HFF-Myc (cell line): ENCODE measurements at regions not wholly inside any gene's neighbourhood (a gene's known extent, or its start where the extent isn't known, plus 50 kb on each side); places are given as distances from the start of the nearest gene placed in this dataset.

Source experiments
- DNase-seq: peaks from one replicate; pipeline ENCODE4 v3.0.0-alpha.2; 2011; ENCODE audit warnings: low read depth; ENCODE audit errors: extremely low read depth
- H3K4me3 ChIP-seq: replicated peaks from 2 replicates; pipeline ENCODE4 v1.5.1; 2011; ENCODE audit warnings: low read depth, mild to moderate bottlenecking, control low read depth, low read length
- TF ChIP-seq, protein P1 (sequence below): IDR thresholded peaks from 2 replicates; pipeline ENCODE4 v1.5.1; 2012; ENCODE audit warnings: mild to moderate bottlenecking, low read depth, low read length, control low read depth; ENCODE audit errors: missing control alignments

DNA sequence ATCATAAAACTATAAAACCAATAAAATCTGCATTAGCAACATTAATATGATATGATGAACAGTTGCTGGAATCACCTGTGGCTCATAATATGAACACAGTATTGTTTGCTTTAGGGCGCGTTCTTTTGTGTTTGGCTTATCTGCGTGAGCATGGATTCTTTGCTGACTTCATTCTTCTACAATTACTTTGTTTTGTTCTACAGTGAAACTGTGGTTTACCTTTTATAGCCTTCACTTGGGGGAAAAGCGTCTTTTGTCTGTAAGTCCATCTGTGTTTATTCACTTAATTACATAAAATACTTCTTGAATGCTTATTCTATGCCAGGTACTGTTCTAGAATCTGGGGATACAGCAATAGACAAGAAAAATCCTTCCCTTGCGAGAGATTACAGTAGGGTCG is 74.0 kb upstream of the SEC11C start:
- TF ChIP-seq, protein P1, sequence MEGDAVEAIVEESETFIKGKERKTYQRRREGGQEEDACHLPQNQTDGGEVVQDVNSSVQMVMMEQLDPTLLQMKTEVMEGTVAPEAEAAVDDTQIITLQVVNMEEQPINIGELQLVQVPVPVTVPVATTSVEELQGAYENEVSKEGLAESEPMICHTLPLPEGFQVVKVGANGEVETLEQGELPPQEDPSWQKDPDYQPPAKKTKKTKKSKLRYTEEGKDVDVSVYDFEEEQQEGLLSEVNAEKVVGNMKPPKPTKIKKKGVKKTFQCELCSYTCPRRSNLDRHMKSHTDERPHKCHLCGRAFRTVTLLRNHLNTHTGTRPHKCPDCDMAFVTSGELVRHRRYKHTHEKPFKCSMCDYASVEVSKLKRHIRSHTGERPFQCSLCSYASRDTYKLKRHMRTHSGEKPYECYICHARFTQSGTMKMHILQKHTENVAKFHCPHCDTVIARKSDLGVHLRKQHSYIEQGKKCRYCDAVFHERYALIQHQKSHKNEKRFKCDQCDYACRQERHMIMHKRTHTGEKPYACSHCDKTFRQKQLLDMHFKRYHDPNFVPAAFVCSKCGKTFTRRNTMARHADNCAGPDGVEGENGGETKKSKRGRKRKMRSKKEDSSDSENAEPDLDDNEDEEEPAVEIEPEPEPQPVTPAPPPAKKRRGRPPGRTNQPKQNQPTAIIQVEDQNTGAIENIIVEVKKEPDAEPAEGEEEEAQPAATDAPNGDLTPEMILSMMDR, result no peak
- H3K4me3 ChIP-seq, result no peak overlapping the region
- no peak for DNase-seq

DNA sequence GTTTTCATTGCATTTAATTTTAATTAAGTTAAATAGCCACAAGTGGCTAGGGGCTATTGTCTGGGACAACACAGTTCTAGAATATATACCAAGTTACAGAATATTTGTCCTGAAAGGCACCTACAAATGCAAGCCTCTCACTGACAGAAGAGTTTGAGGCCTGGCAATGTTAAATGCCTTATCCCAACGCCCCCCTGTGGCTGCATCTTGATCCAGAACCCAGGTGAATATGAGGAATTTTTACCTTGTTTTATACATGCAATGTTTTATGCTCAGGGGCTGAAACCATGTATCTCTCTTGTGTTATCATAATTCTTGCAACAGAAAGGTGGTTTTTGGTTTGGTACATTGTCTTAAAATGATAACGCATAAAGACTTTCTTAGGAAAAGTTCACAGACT is 71.8 kb upstream of the SEC11C start:
- H3K4me3 ChIP-seq, result no peak overlapping the region
- no peak for DNase-seq
- TF ChIP-seq, protein P1, result peak; percentile 55

DNA sequence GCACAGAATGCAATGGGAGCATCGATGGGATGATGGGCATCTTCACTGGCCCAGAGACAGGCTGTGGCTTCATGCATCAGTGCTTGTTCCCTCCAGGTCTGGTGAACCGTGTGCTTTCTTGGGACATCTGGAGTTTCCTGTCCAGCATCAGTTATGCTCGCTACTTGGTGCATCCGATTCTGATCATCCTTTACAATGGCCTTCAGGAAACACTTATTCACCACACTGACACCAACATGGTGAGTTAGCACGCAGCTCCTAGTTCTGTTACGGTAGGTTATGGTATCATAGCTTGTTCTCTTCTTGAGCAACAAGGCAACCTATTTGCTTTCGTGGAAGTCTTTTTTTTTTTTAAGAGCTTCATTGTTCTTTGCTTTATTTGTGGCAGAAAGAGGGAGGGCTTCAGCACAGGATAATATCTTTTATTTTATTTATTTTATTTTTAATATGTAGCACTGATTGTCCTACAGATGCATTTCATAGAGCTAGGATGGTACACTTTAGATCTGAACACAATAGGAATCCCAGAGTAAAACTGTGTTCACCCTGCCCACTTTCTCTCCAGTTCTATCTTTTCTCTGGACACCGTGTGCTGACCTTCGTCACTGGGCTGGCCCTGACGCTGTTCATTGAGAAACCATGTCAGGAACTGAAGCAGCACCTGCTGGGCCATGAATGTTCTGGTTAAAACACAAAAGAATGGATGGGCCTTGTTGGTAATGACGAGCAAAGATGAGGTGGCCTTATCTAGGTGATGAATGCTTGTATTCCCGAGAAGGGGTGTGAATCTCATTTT is 71.2 kb upstream of the SEC11C start:
- no peak overlapping the region for H3K4me3 ChIP-seq
- TF ChIP-seq, protein P1, result no peak
- no peak for DNase-seq

DNA sequence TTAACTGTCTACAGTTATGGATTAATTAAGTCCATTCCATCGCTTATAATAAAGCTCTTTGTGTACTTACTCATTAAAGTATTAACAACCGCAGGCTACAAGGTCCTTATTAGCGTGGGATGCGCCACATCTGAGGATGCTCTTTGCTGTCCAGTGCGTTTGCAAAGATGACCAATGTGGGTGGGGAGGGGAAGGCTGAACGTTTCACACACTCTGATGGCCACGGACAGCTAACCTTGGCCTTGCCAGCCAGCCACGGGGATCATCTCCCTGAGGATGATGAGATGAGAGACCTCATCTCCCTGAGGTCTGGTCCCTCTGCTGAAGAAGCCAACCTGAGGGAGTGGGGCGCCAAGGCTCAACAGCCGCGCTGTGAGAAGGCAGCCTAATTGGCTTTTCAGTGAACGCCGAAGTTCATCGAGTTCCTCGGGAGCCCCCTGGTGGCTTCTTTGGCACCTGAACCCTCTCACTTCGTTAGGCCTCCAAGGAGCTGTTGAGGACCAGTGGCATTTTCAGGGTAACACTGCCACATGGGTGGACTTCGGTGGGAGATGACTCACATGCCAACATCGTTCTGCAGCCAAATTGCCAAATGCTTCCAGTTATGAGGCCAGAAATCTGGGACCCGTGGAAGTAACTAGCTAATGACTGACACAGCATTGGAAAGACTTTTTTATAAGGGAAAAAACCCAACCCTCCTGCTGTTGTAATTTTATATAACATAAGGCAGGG is 69.3 kb upstream of the SEC11C start:
- H3K4me3 ChIP-seq, result no peak overlapping the region
- DNase-seq, result peak; percentile 61
- TF ChIP-seq, protein P1, result peak; percentile 93

DNA sequence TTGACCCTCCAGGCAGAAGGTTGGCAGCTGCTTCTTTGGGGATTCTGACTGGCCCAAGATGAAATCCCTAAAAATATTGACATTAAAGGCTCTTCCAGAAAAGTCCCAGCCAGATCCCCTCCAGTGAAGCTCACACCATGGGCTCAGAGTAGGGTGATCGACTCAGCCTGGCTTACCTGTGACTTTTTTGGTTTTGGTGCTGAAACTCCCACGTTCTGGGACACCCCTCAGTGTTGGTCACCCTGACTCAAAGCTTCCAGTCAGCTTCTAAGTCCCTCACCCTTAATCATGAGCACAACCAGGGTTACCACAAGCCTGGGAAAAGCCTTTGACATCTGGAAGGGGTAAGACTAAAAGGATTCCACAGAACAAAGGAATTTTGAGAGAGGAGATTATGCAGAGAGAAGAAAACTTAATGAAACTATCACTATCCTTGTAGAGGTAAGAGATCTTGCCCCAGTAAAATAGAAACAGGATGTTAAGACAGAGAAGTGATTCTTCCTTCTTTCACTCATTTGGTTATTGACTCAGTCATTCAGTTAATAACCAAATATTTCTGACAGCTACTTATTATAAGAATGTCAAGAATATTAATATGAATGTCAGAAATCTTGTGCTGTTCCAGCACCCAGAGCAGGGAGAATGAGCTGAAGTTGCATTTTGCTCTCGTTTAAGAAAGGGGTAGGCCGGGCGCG is 66.8 kb upstream of the SEC11C start:
- TF ChIP-seq, protein P1, result no peak
- no peak overlapping the region for H3K4me3 ChIP-seq
- DNase-seq, result no peak

DNA sequence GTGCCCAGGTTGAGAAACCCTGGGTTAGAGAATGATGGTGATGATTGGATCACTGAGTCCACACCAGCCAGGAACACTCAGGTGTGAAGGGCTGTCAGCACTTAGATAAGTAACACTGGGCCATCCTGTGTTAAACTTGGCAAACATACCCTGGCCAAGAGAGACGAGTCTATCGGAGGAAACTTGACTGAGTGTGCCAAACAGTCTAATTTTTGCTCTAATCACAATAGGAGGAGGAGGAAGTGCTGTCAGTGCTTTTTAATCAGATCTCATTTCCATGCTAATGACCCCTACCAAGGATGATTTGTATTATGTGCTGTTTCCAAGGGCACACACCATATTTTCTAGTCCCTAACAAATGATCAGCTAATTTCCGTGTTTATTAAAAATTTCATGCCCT is 63.8 kb upstream of the SEC11C start:
- no peak for DNase-seq
- TF ChIP-seq, protein P1, result no peak
- no peak overlapping the region for H3K4me3 ChIP-seq
